ENCODE measurements at regions not wholly inside any gene's neighbourhood (a gene's known extent, or its start where the extent isn't known, plus 50 kb on each side); places are given as distances from the start of the nearest gene placed in this dataset.
A peak's percentile ranks its signal among the peaks of the same experiment; 100 is the strongest.

DNA sequence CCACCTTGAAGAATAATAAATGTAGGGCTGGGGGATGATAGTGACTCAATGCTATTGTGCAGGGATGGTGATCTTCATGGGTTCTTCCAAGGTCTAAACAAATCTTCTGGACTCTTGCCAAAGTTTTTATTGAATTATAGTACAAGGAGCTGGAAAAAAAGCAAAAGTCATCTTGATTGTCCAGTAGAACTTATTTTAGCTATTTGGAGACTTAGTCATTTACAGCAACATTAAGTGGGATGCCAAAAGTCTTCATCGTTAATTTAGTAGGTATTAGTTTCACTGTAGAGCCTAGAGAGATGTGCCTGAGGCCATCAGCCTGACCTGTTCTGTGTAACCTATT, 212.9 kb upstream of the TBX18 start:
- WGBS, 2 donors: 64 to 85% methylated on average over 1 of the region's 1 CpG
- H3K4me3 ChIP-seq: no peak overlapping the region
- H3K9ac ChIP-seq (ENCODE audit: insufficient read depth in 1 of 2, low read length in 2 of 2): no peak overlapping the region
- DNase-seq (no peak), ATAC-seq (ENCODE audit: insufficient read depth, low FRiP score) (no peak)
- H3K36me3 ChIP-seq (ENCODE audit: control insufficient read depth in 4 of 4, insufficient read depth in 4 of 4, low read length in 4 of 4): no peaks in the 10 kb centered on the region
- no peaks in the 10 kb centered on the region for H3K4me1 ChIP-seq (ENCODE audit: control insufficient read depth in 5 of 5, insufficient read depth in 5 of 5, low read length in 5 of 5)
- H3K9me3 ChIP-seq (ENCODE audit: control insufficient read depth in 4 of 4, insufficient read depth in 3 of 4, low read length in 3 of 4): peaks cover 0 to 2% (median 0%) of the 10 kb centered on the region in 4 donors
- H3K27me3 ChIP-seq (ENCODE audit: control insufficient read depth in 3 of 3, insufficient read depth in 3 of 3, low read length in 2 of 3): no peaks in the 10 kb centered on the region
- H3K27ac ChIP-seq (ENCODE audit: low read depth in 1 of 2, low read length in 1 of 2): no peak overlapping the region
- TF ChIP-seq, protein P1, sequence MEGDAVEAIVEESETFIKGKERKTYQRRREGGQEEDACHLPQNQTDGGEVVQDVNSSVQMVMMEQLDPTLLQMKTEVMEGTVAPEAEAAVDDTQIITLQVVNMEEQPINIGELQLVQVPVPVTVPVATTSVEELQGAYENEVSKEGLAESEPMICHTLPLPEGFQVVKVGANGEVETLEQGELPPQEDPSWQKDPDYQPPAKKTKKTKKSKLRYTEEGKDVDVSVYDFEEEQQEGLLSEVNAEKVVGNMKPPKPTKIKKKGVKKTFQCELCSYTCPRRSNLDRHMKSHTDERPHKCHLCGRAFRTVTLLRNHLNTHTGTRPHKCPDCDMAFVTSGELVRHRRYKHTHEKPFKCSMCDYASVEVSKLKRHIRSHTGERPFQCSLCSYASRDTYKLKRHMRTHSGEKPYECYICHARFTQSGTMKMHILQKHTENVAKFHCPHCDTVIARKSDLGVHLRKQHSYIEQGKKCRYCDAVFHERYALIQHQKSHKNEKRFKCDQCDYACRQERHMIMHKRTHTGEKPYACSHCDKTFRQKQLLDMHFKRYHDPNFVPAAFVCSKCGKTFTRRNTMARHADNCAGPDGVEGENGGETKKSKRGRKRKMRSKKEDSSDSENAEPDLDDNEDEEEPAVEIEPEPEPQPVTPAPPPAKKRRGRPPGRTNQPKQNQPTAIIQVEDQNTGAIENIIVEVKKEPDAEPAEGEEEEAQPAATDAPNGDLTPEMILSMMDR (IDR thresholded peaks at IDR 0.05; ENCODE audit: control extremely low read depth, extremely low read depth): no peak

DNA sequence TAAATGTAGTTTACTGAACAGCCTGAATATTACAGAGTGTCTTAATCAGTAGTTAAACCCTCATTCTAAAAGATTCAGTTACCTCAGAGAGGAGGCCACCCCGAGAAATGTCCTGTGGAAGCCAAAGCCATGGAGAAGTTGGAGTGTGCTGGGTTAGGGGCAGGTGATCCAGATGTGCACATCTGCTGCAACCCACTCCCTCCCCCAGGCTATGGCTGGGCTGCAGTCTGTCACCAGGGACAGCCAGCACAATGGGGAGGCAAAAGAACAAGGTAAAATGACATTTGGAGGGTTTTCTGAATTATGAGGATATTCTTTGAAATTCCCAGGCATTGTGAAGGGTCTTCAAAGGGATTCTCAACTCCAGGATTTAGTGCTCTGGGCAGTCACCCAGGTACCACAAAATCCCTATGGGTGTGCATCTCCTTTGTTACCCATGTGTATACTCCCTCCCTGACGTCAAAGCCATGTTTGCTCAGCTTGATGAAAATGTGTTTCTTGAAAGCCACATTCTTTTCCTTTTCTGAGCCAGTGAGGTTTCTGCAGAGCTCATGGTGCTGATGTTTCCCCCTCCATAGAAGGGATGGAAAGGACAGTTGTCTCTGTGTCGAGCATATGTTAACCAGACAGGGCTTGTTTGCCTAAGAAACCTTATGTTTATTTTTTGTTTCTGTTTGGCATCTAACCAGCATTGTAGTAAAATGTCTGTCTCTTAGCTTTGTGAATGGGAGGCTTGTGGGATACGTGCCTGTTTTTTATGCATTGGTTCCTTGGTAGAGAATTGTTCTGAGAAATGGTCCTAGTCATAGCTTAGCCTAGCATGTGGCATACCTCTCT, 212.3 kb upstream of the TBX18 start:
- Histone ChIP-seq H3K36me3 (ENCODE audit: control insufficient read depth in 4 of 4, insufficient read depth in 4 of 4, low read length in 4 of 4) (no peaks in the 10 kb centered on the region), H3K4me1 (ENCODE audit: control insufficient read depth in 5 of 5, insufficient read depth in 5 of 5, low read length in 5 of 5) (no peaks in the 10 kb centered on the region), H3K9me3 (ENCODE audit: control insufficient read depth in 4 of 4, insufficient read depth in 3 of 4, low read length in 3 of 4) (peaks cover 0 to 2% (median 0%) of the 10 kb centered on the region in 4 donors), H3K27me3 (ENCODE audit: control insufficient read depth in 3 of 3, insufficient read depth in 3 of 3, low read length in 2 of 3) (no peaks in the 10 kb centered on the region), H3K27ac (ENCODE audit: low read depth in 1 of 2, low read length in 1 of 2) (no peak overlapping the region), H3K9ac (ENCODE audit: insufficient read depth in 1 of 2, low read length in 2 of 2) (no peak overlapping the region), H3K4me3 (no peak overlapping the region)
- DNase-seq (peak in 2 of 3 donors; percentile 11 to 18), ATAC-seq (ENCODE audit: insufficient read depth, low FRiP score) (no peak)
- TF ChIP-seq, protein P1 (IDR thresholded peaks at IDR 0.05; ENCODE audit: control extremely low read depth, extremely low read depth): no peak
- 57 to 59% methylated on average over 4 of the region's 4 CpGs for WGBS, 2 donors

DNA sequence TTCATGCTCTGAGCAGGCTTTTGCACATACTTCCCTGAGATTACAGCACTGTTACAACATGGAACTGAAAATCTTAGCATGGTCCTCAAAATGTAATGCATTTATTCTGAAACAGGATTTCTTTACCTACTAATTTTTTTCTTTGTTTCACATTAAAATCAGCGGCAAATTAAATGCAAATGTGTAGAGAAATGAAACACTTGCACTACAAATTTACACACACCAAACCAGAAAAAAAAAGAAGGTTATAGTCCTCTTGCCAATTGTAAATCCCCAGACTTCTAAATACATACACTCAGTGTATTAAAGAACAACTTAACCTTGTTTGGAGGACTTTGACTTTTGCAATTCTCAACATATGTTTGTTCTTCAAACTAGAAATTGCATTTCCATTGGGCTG, 210.9 kb upstream of the TBX18 start:
- H3K4me1 ChIP-seq (ENCODE audit: control insufficient read depth in 5 of 5, insufficient read depth in 5 of 5, low read length in 5 of 5): no peaks in the 10 kb centered on the region
- no peak overlapping the region for H3K9ac ChIP-seq (ENCODE audit: insufficient read depth in 1 of 2, low read length in 2 of 2)
- H3K27me3 ChIP-seq (ENCODE audit: control insufficient read depth in 3 of 3, insufficient read depth in 3 of 3, low read length in 2 of 3): no peaks in the 10 kb centered on the region
- H3K9me3 ChIP-seq (ENCODE audit: control insufficient read depth in 4 of 4, insufficient read depth in 3 of 4, low read length in 3 of 4): peaks cover 0 to 2% (median 0%) of the 10 kb centered on the region in 4 donors
- H3K27ac ChIP-seq (ENCODE audit: low read depth in 1 of 2, low read length in 1 of 2): no peak overlapping the region
- TF ChIP-seq, protein P1 (IDR thresholded peaks at IDR 0.05; ENCODE audit: control extremely low read depth, extremely low read depth): no peak
- WGBS, 2 donors: 91% methylated on average over 1 of the region's 1 CpG
- ATAC-seq (ENCODE audit: insufficient read depth, low FRiP score) (no peak), DNase-seq (no peak)
- H3K4me3 ChIP-seq: no peak overlapping the region
- H3K36me3 ChIP-seq (ENCODE audit: control insufficient read depth in 4 of 4, insufficient read depth in 4 of 4, low read length in 4 of 4): no peaks in the 10 kb centered on the region

Data from lung (tissue), 11 donors.